H1 (cell line): ENCODE measurements at regions not wholly inside any gene's neighbourhood (a gene's known extent, or its start where the extent isn't known, plus 50 kb on each side); places are given as distances from the start of the nearest gene placed in this dataset.

ENCODE experiments used
- CTCF ChIA-PET: fragments of 300-600 bp; sonication (Branson Sonifier 250); formaldehyde crosslinking; loops from one replicate; lab custom pipeline; 2021; ENCODE audit not compliant: partially characterized antibody; lab: Charles Lee
- POLR2A ChIA-PET: fragments of 300-600 bp; sonication (Branson Sonifier 250); formaldehyde crosslinking; loops from one replicate; lab custom pipeline; 2021; ENCODE audit warnings: inconsistent platforms; ENCODE audit not compliant: partially characterized antibody; lab: Charles Lee
- DNase-seq, 2 experiments: peaks; one replicate each; pipeline versions ENCODE4 v3.0.0 to v3.0.0-alpha.2; 2010 to 2022; ENCODE audit warnings: low spot score in 2 of 2, low read depth in 1 of 2, mixed read lengths in 1 of 2
- FAIRE-seq: peaks from 2 replicates; lab custom pipeline; 2011; peaks lifted over from hg19 to GRCh38; lab: Jason Lieb, UNC
- H2AFZ ChIP-seq: 2 replicates; pipeline ENCODE4 v1.8.1; 2012; ENCODE audit warnings: low read length, inconsistent platforms
- H2AK5ac ChIP-seq: 2 replicates; pipeline ENCODE4 v1.6.1; 2013; ENCODE audit warnings: low read depth, low read length
- H2BK120ac ChIP-seq: replicated peaks from 2 replicates; pipeline ENCODE3; 2013; ENCODE audit warnings: low read depth, low read length, inconsistent platforms
- H2BK12ac ChIP-seq: 2 replicates; pipeline ENCODE4 v1.6.1; 2013; ENCODE audit warnings: low read depth, low read length
- H2BK15ac ChIP-seq: 2 replicates; pipeline ENCODE4 v1.6.1; 2013; ENCODE audit warnings: low read length
- H2BK20ac ChIP-seq: 2 replicates; pipeline ENCODE4 v1.6.1; 2013; ENCODE audit warnings: low read length
- H2BK5ac ChIP-seq: 2 replicates; pipeline ENCODE4 v1.6.1; 2013; ENCODE audit warnings: low read depth, low read length
- H3K14ac ChIP-seq: 2 replicates; pipeline ENCODE4 v1.6.1; 2013; ENCODE audit warnings: inconsistent platforms; ENCODE audit not compliant: insufficient read length
- H3K18ac ChIP-seq: 2 replicates; pipeline ENCODE4 v1.6.1; 2013; ENCODE audit warnings: low read length; ENCODE audit errors: extremely low read depth
- H3K23ac ChIP-seq: 2 replicates; pipeline ENCODE4 v1.6.1; 2013; ENCODE audit warnings: inconsistent platforms; ENCODE audit not compliant: insufficient read length
- H3K23me2 ChIP-seq: 2 replicates; pipeline ENCODE4 v1.6.1; 2013; ENCODE audit warnings: low read depth, low read length
- H3K27ac ChIP-seq: 2 replicates; pipeline ENCODE4 v1.6.1; 2011; ENCODE audit warnings: low read depth, low read length, inconsistent platforms
- H3K27me3 ChIP-seq, 4 experiments: replicated peaks in 1 of 4; 1 replicate in 1 of 4; 2 replicates in 3 of 4; pipeline versions ENCODE4 v1.6.1 to v1.8.1; 2011 to 2013; ENCODE audit warnings: low read length in 3 of 4, mild to moderate bottlenecking in 3 of 4, inconsistent platforms in 2 of 4, mixed read lengths in 2 of 4, moderate library complexity in 1 of 4; ENCODE audit not compliant: control insufficient read depth in 3 of 4, insufficient read depth in 3 of 4; ENCODE audit errors: extremely low read depth in 1 of 4
- H3K36me3 ChIP-seq, 4 experiments: 2 replicates each; pipeline versions ENCODE4 v1.6.1 to v1.8.1; 2011 to 2013; ENCODE audit warnings: mild to moderate bottlenecking in 4 of 4, low read length in 3 of 4, moderate library complexity in 2 of 4, control low read depth in 1 of 4, inconsistent platforms in 1 of 4; ENCODE audit not compliant: insufficient read depth in 4 of 4, control insufficient read depth in 2 of 4
- H3K4ac ChIP-seq: replicated peaks from 2 replicates; pipeline ENCODE3; 2013; ENCODE audit warnings: low read length, low read depth, mixed read lengths, inconsistent platforms; ENCODE audit not compliant: insufficient read length
- H3K4me1 ChIP-seq, 4 experiments: replicated peaks in 1 of 4; 1 replicate in 1 of 4; 2 replicates in 3 of 4; pipeline versions ENCODE4 v1.6.1 to v1.8.1; 2011 to 2013; ENCODE audit warnings: low read length in 3 of 4, inconsistent platforms in 2 of 4, mixed read lengths in 1 of 4; ENCODE audit not compliant: insufficient read depth in 4 of 4, control insufficient read depth in 3 of 4
- H3K4me2 ChIP-seq, 2 experiments: 2 replicates each; pipeline versions ENCODE4 v1.6.1 to v1.8.1; 2011 to 2013; ENCODE audit warnings: low read depth in 2 of 2, low read length in 2 of 2, control low read depth in 1 of 2, inconsistent platforms in 1 of 2, mild to moderate bottlenecking in 1 of 2; ENCODE audit not compliant: insufficient read depth in 1 of 2
- H3K4me3 ChIP-seq, 4 experiments: fragments of 200-600, 300-600 bp in 1 of 4; sonication (generic), shearing (Covaris generic), sonication (Bioruptor Twin) in 1 of 4; 2 replicates each; pipeline versions ENCODE4 v1.5.1 to v1.8.1; 2011 to 2016; ENCODE audit warnings: low read length in 4 of 4, low read depth in 3 of 4, control low read depth in 2 of 4, inconsistent platforms in 2 of 4, mild to moderate bottlenecking in 2 of 4, mixed read lengths in 1 of 4, moderate library complexity in 1 of 4; ENCODE audit not compliant: insufficient read depth in 2 of 4; ENCODE audit errors: extremely low read depth in 1 of 4
- H3K56ac ChIP-seq: replicated peaks from 2 replicates; pipeline ENCODE3; 2013; ENCODE audit warnings: low read depth, mild to moderate bottlenecking, mixed read lengths, low read length, inconsistent platforms; ENCODE audit not compliant: insufficient read length
- H3K79me1 ChIP-seq: 2 replicates; pipeline ENCODE4 v1.6.1; 2013; ENCODE audit warnings: low read depth, low read length, control low read depth
- H3K79me2 ChIP-seq, 2 experiments: 2 replicates each; pipeline versions ENCODE4 v1.6.1 to v1.8.1; 2012 to 2013; ENCODE audit warnings: low read length in 2 of 2, mild to moderate bottlenecking in 2 of 2, inconsistent platforms in 1 of 2; ENCODE audit not compliant: insufficient read depth in 2 of 2, control insufficient read depth in 1 of 2
- H3K9ac ChIP-seq, 4 experiments: replicated peaks in 1 of 4; 1 replicate in 1 of 4; 2 replicates in 3 of 4; pipeline versions ENCODE4 v1.6.1 to v1.8.1; 2011 to 2013; ENCODE audit warnings: low read depth in 3 of 4, low read length in 3 of 4, control low read depth in 2 of 4, mild to moderate bottlenecking in 2 of 4, moderate library complexity in 2 of 4, inconsistent platforms in 1 of 4; ENCODE audit errors: extremely low read depth in 1 of 4
- H3K9me3 ChIP-seq, 2 experiments: 2 replicates each; pipeline versions ENCODE4 v1.6.1 to v1.8.1; 2012 to 2013; ENCODE audit warnings: mild to moderate bottlenecking in 2 of 2, moderate library complexity in 2 of 2, control low read depth in 1 of 2, inconsistent platforms in 1 of 2, low read depth in 1 of 2, low read length in 1 of 2, mixed read lengths in 1 of 2; ENCODE audit not compliant: insufficient read depth in 2 of 2
- H4K20me1 ChIP-seq, 2 experiments: replicated peaks in 1 of 2; 2 replicates each; pipeline versions ENCODE3 to v1.8.1; 2011 to 2013; ENCODE audit warnings: inconsistent platforms in 2 of 2, low read length in 2 of 2, mild to moderate bottlenecking in 1 of 2; ENCODE audit not compliant: insufficient read depth in 2 of 2, control insufficient read depth in 1 of 2
- H4K5ac ChIP-seq: 2 replicates; pipeline ENCODE4 v1.6.1; 2013; ENCODE audit warnings: low read length, low read depth, mixed read lengths, inconsistent platforms; ENCODE audit not compliant: insufficient read length
- H4K8ac ChIP-seq: 2 replicates; pipeline ENCODE4 v1.8.0; 2013; ENCODE audit warnings: mild to moderate bottlenecking, moderate library complexity, low read length, inconsistent platforms; ENCODE audit not compliant: insufficient read depth; ENCODE audit errors: extremely low read depth
- H4K91ac ChIP-seq: replicated peaks from 2 replicates; pipeline ENCODE3; 2013; ENCODE audit warnings: low read length, mixed read lengths, inconsistent platforms; ENCODE audit not compliant: insufficient read length
- CBX8 ChIP-seq: fragments of 300-800, 300-1000 bp; sonication (generic); IDR thresholded peaks from 2 replicates; pipeline ENCODE4 v1.7.1; 2016; ENCODE audit warnings: low read depth, low read length, borderline replicate concordance
- CEBPB ChIP-seq: IDR thresholded peaks from 2 replicates; pipeline ENCODE4 v1.6.1; 2012; ENCODE audit warnings: low read depth, low read length
- CREB1 ChIP-seq: IDR thresholded peaks from 2 replicates; pipeline ENCODE4 v1.6.1; 2012; ENCODE audit warnings: inconsistent platforms
- GABPA ChIP-seq: IDR thresholded peaks from 2 replicates; pipeline ENCODE4 v1.6.1; 2011; ENCODE audit warnings: mild to moderate bottlenecking, low read length, moderate library complexity, borderline replicate concordance; ENCODE audit not compliant: insufficient read depth
- JUND ChIP-seq: IDR thresholded peaks from 2 replicates; pipeline ENCODE4 v1.6.1; 2011; ENCODE audit warnings: mild to moderate bottlenecking, improper control_type of control experiment, low read length
- KDM1A ChIP-seq: fragments of 200-600, 300-600 bp; sonication (generic); IDR thresholded peaks from 2 replicates; pipeline ENCODE4 v1.7.1; 2016; ENCODE audit warnings: mild to moderate bottlenecking, low read length, borderline replicate concordance
- MAFK ChIP-seq: IDR thresholded peaks from 2 replicates; pipeline ENCODE4 v1.6.1; 2012; ENCODE audit warnings: low read depth, mild to moderate bottlenecking, improper control_type of control experiment, low read length
- NRF1 ChIP-seq: IDR thresholded peaks from 2 replicates; pipeline ENCODE4 v1.6.1; 2011; ENCODE audit warnings: mild to moderate bottlenecking, low read depth, low read length, improper control_type of control experiment
- POLR2AphosphoS5 ChIP-seq: IDR thresholded peaks from 2 replicates; pipeline ENCODE4 v1.6.1; 2011; ENCODE audit warnings: low read depth, low read length
- RXRA ChIP-seq: IDR thresholded peaks from 2 replicates; pipeline ENCODE4 v1.6.1; 2011; ENCODE audit warnings: low read depth, mild to moderate bottlenecking, low read length, moderate library complexity; ENCODE audit not compliant: insufficient read depth
- TAF1 ChIP-seq: IDR thresholded peaks from 2 replicates; pipeline ENCODE4 v1.6.1; 2011; ENCODE audit warnings: mild to moderate bottlenecking, low read depth, low read length
- WGBS, 2 experiments: shearing (Covaris generic) in 1 of 2; methylation state at CpG; one replicate each; pipeline versions ENCODE4 v1.1.6 to v1.1.7; 2013 to 2015; ENCODE audit warnings: low lambda C conversion rate in 2 of 2, mixed read lengths in 2 of 2, inconsistent platforms in 1 of 2, low coverage in 1 of 2, missing lambda C conversion rate in 1 of 2; ENCODE audit not compliant: insufficient replicate concordance in 2 of 2, insufficient coverage in 1 of 2, insufficient read length in 1 of 2; ENCODE audit errors: extremely low coverage in 1 of 2, missing lambda C conversion rate in 1 of 2; 5-methylcytosine and 5-hydroxymethylcytosine counted together

DNA sequence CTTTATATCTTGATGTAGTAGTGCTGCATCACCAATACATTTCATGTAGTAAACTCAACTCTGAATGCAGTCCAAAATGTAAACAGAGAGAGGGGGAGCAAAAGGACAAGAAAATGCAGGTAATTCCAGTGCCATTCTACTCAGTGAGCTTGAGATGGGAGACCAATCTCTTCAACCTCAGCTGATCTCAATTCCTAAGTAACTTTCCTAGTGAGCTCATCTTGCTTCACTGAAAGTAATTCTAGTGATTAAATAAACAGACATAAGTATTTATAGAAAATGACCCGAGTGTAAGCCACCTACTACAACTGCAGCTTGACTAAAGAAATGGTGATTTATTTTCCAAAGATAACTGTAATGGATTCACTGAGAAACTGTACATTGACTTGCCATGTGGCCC lies 424.5 kb downstream of the DMRT2 start:
- no peak overlapping the region for H2BK20ac ChIP-seq
- H2BK12ac ChIP-seq: no peak overlapping the region
- no peaks in the 10 kb centered on the region for H3K36me3 ChIP-seq
- no peak overlapping the region for H4K5ac ChIP-seq
- no peak overlapping the region for H2BK5ac ChIP-seq
- no peaks in the 10 kb centered on the region for H3K79me2 ChIP-seq
- WGBS, 2 experiments: 42% methylated on average over 1 of the region's 1 CpG; no CpG with 5 or more reads in 1 of the 2 experiments
- no peak overlapping the region for H3K9ac ChIP-seq
- no peaks in the 10 kb centered on the region for H3K79me1 ChIP-seq
- H2BK120ac ChIP-seq: no peak overlapping the region
- no peak overlapping the region for H4K91ac ChIP-seq
- H3K4me1 ChIP-seq: no peaks in the 10 kb centered on the region
- no peak overlapping the region for H3K27ac ChIP-seq
- no peak overlapping the region for H2BK15ac ChIP-seq
- no peak overlapping the region for H3K14ac ChIP-seq
- no peaks in the 10 kb centered on the region for H3K23me2 ChIP-seq
- no peak overlapping the region for H3K4ac ChIP-seq
- H3K4me3 ChIP-seq: no peak overlapping the region
- H2AK5ac ChIP-seq: no peak overlapping the region
- H3K4me2 ChIP-seq: no peak overlapping the region
- no peak for DNase-seq
- H4K8ac ChIP-seq: no peak overlapping the region
- no peak overlapping the region for H3K23ac ChIP-seq
- peaks cover 65 to 70% of the 10 kb centered on the region in 2 experiments for H3K9me3 ChIP-seq
- no peak for FAIRE-seq
- no peak overlapping the region for H2AFZ ChIP-seq
- no peaks in the 10 kb centered on the region for H4K20me1 ChIP-seq
- H3K18ac ChIP-seq: no peak overlapping the region
- H3K27me3 ChIP-seq: no peaks in the 10 kb centered on the region
- H3K56ac ChIP-seq: no peak overlapping the region
- ChIA-PET POLR2A (no interaction called here), CTCF (no interaction called here)
- no peak for TF ChIP-seq CBX8
- no peak for TF ChIP-seq KDM1A
- TF ChIP-seq NRF1: no peak
- TF ChIP-seq MAFK: no peak
- TF ChIP-seq JUND: no peak
- no peak for TF ChIP-seq GABPA
- no peak for TF ChIP-seq CREB1
- TF ChIP-seq RXRA: no peak
- no peak for TF ChIP-seq TAF1
- TF ChIP-seq POLR2AphosphoS5: no peak
- TF ChIP-seq CEBPB: no peak
